GM19099 (cell line): ENCODE measurements at regions not wholly inside any gene's neighbourhood (a gene's known extent, or its start where the extent isn't known, plus 50 kb on each side); places are given as distances from the start of the nearest gene placed in this dataset.

Experiments
- POLR2A ChIP-seq: IDR thresholded peaks from 3 replicates; pipeline ENCODE4 v1.6.1; 2011; ENCODE audit warnings: low read depth; ENCODE audit not compliant: insufficient read length; ENCODE audit errors: extremely low read depth

DNA sequence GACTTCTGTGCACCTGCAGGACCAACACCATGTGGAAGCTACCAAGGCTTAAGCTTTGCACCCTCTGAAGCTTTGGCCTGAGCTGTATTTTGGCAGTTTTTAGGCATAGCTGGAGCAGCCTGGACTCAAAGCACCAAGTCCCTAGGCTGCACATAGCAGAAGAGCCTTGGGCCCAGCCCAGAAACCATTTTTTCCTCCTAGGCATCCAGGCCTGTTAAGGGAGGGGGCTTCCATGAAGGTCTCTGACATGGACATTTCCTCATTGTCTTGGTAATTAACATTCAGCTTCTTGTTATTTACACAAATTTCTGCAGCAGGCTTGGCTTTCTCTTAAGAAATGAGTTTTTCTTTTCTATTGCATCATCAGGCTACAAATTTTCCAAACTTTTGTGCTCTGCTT is 475.8 kb upstream of the FLRT2 start:
- no peak for TF ChIP-seq POLR2A

DNA sequence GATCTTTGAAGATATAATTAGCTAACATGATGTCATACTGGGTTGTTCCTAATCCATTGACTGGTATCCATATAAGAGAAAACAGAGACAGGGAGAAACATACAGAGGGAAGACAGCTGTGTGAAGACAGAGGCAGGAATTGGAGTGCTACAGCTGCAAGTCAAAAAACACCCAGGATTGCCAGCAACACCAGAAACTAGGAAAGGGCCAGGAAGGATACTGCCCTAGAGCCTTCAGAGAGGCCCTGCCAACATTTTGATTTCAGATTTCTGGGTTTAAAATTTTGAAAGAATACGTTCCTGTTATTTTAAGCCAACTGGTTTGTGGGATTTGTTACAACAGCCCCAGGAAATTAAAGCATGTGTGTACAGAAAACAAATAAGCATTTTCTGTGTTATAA is 473.7 kb upstream of the FLRT2 start:
- TF ChIP-seq POLR2A, result no peak

DNA sequence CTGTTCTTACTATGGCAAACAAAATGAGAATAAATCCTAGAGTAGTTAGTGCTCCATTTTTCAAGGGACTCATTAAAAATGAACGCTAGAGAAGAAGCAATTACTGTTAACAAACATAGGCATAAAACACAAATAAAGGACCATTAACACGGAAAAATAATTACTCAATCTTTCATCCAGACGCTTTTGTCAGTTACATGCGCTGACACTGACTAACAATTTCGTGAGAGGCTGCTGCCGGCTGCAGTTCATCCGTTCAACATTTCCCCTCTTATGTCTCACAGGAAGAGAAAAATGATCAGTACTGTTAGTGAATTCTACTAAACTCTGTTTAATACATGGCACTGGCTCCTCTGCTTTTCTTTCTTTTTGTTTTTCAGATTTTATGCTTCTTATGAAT is 472.7 kb upstream of the FLRT2 start:
- TF ChIP-seq POLR2A, result no peak

DNA sequence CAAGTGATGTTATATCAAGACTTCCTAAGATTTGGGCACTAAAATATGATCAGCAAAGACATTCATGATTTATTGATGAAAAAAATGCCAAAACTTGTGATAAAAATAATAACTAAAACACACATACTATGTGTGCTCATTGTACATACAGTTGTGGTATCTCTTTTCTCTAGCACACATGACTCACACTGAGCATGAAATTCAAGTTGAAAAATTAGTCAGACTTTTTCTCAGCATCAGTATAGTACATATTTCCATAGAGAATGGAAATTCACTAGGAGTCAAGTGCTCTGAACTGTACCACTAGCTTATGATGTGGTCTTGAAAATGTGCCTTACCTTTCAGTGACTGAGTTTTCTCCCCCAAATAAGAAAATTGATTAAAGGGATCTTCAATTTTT is 471.8 kb upstream of the FLRT2 start:
- no peak for TF ChIP-seq POLR2A

DNA sequence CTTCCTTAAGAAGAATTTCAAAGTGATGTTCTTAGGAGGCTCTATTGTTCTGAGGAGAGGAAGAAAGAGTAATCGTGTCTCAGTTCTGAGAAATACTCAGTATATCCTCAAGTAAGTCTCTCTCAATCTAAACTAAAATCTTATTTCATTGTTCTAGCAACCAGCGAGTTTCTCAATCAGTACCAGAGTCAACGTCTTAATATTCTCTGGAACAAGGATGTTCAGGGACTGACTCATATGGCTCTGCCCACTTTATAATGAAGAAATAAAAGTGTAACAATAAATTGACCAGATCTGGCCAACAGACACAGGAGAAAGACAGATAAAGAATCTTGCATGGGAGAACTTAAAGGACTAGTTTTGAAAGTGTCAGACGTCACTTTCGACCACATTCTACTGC is 469.8 kb upstream of the FLRT2 start:
- TF ChIP-seq POLR2A, result no peak

DNA sequence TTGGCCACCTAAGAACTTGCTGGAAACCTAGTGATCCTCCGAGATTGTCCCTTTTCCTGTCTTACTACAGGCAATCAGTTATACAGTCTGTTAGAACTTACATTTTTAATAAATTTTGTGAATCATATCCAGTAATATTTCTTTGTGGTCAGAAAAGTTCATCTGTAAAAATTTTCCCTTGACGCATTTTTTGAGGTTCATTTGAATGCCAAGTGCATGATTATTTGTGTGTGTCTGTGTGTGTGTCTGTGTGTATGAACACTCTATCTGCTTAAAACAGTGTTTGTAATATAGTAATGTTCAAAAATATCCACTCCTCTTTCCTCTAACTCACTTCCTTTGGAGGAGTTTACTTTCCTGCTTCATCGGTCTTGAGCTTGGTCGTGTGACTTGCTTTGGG is 468.7 kb upstream of the FLRT2 start:
- no peak for TF ChIP-seq POLR2A

DNA sequence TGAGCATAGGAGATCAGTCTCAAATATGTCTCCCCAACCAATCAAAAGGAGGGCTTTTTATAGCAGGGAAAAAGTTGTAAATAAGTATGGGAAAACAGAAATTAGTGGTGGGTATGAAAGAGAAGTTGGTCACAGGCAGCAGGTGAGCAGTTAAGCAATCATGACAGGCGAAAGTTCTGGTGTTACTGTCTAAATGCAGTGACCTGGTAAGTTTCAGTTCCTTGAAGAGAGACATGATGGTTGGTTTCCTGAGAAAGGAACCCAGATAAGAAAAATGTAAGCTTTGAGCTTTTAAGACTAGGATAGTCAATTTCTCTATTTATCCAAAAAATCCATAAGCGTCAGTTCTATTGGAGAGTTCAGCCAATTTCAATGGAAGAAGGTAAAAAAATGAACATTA is 466.2 kb upstream of the FLRT2 start:
- TF ChIP-seq POLR2A, result no peak

DNA sequence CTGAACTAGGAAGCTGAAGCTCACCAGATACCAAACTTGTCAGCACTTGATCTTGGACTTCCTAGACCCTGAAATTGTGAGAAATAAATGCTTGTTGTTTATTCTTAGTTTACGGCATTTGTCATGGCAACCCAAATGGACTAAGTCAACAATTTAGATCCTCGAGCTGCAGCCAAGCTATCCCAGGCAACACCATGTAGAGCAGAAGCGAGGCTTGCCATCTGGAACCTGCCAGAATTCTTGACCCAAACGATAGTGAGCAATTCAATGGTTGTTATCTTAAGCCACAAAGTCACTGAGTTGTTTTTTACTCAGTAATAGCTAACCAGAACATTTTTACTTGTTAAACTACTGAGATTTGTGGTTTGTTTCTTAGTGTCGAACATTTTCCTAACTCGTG is 458.5 kb upstream of the FLRT2 start:
- TF ChIP-seq POLR2A, result no peak

DNA sequence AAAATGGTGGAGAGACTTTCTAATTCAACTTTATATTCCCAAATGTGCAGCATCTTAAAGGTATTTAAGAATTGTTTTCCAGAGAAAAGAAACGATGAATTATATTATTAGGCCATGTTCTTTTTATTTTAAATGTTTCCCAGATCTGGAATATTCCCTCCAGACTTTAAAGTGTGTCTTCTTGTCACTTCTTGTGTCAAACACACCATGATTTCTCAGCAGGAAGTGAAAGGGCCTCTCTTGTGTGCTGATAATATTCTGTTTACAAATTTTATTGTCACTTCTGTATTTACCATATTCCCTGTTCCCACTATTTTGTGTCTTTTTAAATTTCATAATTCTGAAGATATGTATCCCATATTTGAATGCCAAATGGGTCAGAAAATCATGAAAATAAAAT is 455.0 kb upstream of the FLRT2 start:
- no peak for TF ChIP-seq POLR2A

DNA sequence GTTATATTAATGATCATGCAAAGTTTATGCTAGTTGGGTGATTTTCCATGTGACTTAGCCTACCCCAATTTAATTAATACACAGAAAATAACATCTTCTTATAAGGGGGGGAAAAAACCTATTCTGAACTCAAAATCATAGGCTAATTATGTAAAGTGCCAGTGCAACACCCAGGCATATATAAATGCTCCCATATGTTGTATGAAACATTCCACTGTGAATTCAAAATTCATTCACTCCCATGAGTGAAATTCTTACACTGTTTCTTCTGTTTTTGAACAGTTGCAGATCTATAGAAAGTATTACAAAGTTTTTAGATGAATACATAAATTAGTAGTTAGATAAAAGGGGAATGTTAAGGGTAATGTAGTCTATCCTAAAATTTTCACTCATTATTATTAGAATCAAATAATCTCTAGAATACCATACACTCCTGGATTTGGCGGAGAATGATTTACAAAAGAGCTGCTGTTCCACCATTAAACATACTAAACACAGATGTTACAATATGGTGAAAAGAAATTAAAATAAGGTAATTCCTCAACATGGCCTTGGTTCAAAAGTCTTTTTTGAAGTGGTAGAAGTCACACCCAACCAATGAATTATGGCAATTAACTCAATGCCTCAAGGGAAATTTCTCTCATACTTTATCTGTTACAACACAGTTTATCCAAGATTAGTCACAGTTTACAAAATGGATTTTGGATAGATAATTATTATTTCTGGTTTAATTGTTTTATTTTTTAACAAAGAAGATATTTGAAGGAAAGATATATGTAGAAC is 454.1 kb upstream of the FLRT2 start:
- TF ChIP-seq POLR2A, result no peak

DNA sequence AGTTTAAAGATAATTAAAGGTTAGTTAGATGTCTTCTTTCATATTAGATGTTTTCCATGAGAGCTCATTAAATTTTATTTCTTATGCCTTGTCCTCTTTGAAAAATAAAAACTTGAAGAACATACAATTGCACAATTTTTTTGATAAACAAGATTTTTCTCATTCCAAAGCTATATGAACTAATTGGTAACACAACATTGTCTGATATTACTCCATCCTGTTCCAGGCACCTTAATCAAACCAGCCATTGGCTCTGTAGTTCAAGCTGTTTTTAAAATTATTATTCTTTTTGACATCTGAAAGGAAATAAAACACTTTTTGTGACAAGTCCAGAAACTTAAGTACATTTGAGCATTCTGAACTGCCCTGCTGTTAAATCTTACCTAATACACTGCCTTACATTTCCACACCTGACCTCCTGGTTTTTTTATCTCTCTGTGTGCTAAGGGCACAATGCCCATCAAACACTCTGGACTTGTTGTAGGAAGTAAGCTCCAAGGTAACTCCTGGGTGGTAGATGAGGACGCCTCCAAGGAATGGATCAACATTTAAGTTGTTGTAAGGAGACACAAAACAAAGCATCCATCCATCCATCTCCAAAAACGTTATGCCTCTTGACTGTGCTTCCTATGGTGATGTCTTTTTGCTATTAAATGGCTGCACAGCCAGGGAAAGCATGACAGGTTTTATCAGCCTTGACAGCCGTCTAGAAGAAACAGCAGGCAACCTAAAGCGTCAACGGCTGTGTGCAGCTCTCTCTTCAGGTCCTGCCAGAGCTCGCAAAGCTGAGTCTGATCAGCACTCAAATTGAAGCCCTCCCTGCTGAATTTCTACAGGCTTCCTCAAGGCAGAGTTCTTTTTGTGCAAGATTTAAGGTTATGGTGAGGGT is 449.9 kb upstream of the FLRT2 start:
- TF ChIP-seq POLR2A, result no peak

DNA sequence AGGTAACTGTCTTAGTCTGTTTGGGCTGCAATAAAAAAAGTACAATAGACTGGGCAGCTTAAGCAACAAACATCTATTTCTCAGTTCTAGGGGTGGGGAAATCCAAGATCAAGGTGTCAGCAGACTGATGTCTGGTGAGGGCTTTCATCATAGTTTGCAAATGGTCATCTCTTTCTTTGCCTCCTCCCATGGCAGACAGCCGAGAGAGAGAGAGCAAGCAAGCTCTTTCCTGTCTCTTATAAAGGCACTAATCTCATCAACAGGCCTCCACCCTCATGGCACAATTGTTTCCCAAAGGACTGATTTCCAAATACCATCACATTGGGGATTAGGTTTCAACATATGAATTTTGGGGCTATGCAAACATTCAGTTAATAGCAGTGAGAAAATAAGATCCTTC is 445.6 kb upstream of the FLRT2 start:
- no peak for TF ChIP-seq POLR2A

DNA sequence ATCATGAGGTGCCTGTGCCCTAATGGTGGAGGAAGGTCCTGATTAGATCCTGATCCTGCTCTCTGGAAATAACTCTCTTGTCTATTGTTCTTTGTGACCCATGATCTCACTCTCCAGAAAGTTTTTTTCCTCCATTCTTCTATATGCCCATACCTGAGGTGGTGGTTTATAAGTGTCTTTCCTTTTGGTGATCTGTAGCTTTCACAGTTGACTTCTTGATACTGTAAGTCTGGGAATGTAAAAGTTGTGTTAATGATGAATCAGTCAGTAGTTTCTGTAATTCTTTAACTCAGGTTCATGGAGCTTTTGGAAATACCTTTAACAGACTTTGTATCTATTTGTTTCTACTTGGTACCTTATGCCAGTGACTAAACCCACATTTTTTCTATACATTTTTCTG is 444.0 kb upstream of the FLRT2 start:
- no peak for TF ChIP-seq POLR2A

DNA sequence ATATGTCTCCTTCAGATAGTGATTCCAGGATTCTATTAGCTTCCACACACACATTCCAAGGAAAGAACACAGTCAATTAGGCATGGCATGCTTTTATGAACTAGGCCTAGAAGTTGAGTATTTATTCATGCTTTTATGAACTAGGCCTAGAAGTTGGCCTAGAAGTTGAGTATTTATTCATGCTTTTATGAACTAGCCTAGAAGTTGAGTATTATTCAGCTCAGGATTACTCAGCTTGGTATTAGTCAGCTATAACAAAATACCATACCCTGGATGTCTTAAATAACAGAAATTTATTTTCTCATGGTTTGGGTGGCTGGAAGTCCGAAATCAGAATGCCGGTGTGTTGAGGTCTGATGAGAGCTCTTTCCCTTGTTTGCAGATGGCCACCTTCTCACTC is 442.7 kb upstream of the FLRT2 start:
- TF ChIP-seq POLR2A, result no peak

DNA sequence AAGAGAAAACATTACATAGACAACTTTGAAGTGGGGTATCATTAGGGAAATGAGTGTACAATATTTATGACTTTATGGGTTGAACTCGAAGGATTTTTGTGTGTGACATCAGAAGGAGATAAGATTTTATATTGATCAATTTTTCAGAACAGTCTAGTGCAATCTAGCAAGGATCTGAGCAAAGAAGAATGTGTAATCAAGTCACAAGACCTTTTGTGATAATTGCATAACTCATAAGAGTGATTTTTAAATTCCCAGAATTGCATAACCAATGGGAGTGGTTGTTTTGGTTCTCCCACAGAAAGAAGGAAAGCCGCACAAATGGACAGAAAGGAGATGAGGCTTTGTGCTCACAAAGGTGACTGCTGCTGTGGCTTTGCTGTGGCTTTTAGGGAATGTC is 441.8 kb upstream of the FLRT2 start:
- no peak for TF ChIP-seq POLR2A

DNA sequence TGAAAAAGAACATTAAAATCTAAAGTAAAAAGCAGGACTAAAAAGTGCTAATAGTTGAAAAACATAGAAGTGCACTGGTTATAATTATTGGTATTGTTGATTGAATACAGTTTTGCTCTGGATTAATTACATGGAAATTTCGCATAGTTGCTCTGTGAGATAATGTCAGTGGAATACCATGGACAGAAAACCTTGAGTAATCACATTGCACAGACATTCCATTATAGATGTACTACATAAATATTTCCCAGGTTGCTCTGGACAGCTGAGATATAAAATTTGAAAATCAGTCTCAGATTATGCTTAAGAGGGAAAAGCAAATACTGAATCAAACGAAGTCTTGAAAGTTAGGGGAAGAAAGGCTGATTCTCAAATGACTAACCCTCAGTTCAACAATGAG is 439.3 kb upstream of the FLRT2 start:
- no peak for TF ChIP-seq POLR2A
